ENCODE measurements at regions not wholly inside any gene's neighbourhood (a gene's known extent, or its start where the extent isn't known, plus 50 kb on each side); places are given as distances from the start of the nearest gene placed in this dataset.

DNA sequence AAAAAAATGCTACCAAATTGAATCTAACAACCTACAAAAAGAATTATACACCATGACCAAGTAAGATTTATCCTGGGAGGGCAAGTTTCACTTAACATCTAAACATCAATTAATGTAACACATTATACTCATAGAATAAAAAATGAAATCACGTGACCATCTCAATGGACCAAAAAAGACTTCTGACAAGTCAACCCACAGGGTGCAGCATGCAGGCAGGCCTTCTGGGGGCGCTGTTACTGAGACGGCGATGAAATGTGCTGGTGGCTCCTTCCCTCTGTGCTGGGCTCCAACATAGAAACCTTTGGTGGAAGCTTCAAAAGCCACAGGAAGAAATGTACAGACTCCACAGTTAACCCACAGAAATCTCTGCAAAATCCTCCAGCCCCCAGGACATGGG is 103.1 kb downstream of the INHBA start:
- DNase-seq (ENCODE audit: low spot score), result no peak
- TF ChIP-seq, protein P1, sequence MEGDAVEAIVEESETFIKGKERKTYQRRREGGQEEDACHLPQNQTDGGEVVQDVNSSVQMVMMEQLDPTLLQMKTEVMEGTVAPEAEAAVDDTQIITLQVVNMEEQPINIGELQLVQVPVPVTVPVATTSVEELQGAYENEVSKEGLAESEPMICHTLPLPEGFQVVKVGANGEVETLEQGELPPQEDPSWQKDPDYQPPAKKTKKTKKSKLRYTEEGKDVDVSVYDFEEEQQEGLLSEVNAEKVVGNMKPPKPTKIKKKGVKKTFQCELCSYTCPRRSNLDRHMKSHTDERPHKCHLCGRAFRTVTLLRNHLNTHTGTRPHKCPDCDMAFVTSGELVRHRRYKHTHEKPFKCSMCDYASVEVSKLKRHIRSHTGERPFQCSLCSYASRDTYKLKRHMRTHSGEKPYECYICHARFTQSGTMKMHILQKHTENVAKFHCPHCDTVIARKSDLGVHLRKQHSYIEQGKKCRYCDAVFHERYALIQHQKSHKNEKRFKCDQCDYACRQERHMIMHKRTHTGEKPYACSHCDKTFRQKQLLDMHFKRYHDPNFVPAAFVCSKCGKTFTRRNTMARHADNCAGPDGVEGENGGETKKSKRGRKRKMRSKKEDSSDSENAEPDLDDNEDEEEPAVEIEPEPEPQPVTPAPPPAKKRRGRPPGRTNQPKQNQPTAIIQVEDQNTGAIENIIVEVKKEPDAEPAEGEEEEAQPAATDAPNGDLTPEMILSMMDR (IDR thresholded peaks at IDR 0.05; ENCODE audit: extremely low read depth, insufficient read depth, missing control alignments), result peak; percentile 14
- in situ Hi-C loops (cut with MboI; ENCODE audit: low pct_unique_long_range_greater_than_20kb, low sequenced_read_pairs, unreplicated experiment), result no loop called here

DNA sequence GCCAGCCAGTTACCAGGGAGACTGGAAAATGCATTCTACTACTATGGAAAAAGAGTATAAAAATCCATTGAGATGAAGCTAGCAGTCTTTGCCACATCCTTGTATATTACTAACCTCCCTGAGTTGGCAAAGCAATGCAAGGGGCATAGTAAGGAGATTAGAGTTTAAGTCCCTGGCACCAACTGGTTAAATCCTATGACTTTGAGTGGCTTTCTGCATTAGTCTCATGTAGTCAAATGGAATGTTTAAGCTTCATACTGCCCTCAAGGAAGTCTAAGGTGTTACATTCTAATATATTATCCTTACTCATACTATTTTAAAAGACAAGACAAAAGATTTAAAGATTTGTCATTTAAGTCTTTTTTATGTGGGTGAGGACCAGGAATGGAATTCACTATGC is 110.1 kb downstream of the INHBA start:
- TF ChIP-seq, protein P1 (IDR thresholded peaks at IDR 0.05; ENCODE audit: extremely low read depth, insufficient read depth, missing control alignments), result no peak
- DNase-seq (ENCODE audit: low spot score), result no peak
- in situ Hi-C loops (cut with MboI; ENCODE audit: low pct_unique_long_range_greater_than_20kb, low sequenced_read_pairs, unreplicated experiment), result no loop called here

DNA sequence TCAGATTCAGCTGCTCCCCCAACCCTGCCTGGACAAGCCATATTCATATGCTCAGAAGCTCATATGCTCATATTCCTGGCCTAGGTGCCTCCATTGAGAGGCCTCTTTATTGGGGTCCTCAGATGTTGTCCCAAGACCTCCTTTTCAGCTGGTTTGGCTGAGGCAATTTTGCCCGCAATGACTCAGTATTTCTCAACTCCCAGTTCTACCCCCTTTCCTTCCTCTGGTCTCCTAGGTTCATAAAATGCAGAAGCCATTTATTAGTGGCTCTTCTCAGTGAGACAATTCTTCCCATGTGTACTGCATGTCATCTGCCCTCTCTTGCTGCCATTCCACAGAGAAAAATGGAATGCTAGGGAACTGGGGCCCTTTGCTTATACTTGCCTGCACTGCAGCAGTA is 110.7 kb downstream of the INHBA start:
- in situ Hi-C loops (cut with MboI; ENCODE audit: low pct_unique_long_range_greater_than_20kb, low sequenced_read_pairs, unreplicated experiment), result no loop called here
- TF ChIP-seq, protein P1 (IDR thresholded peaks at IDR 0.05; ENCODE audit: extremely low read depth, insufficient read depth, missing control alignments), result no peak
- no peak for DNase-seq (ENCODE audit: low spot score)

DNA sequence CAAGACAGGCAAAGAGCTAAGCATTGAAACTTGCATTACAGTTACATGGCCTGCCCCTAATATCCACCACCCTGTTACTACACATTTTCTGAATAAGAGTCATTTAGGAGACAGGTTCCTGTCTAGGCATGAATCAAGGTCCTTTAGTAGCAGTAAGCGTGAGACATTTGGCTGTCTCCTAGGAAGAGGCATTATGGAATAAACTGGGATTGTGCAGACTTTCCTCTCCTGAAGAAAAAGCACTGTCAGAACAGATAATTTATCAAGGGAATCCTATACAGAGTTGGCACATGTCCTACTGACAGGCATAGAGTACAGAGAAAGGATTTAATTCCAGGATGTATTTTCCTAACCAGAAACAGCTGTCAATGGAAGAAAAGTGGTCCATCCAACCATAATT is 111.9 kb downstream of the INHBA start:
- TF ChIP-seq, protein P1 (IDR thresholded peaks at IDR 0.05; ENCODE audit: extremely low read depth, insufficient read depth, missing control alignments), result no peak
- DNase-seq (ENCODE audit: low spot score), result no peak
- in situ Hi-C loops (cut with MboI; ENCODE audit: low pct_unique_long_range_greater_than_20kb, low sequenced_read_pairs, unreplicated experiment), result no loop called here

DNA sequence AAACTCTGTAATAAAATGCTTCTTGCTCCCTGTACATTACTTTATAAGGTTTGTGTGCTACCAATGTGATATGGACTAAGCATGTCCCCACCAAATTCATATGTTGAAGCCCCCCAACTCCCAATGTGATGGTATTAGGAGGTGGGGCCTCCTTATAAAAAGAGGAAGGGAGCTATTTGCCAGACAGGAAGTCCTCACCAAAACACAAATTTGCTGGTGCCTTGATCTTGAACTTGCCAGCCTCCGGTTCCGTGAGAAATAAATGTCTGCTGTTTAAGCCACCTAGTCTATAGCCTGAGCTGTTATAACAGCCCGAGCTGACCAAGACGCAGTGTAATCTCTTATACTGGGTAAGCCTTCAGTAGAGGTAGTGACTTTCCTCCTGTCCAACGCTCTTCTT is 114.5 kb downstream of the INHBA start:
- in situ Hi-C loops (cut with MboI; ENCODE audit: low pct_unique_long_range_greater_than_20kb, low sequenced_read_pairs, unreplicated experiment), result no loop called here
- no peak for DNase-seq (ENCODE audit: low spot score)
- TF ChIP-seq, protein P1 (IDR thresholded peaks at IDR 0.05; ENCODE audit: extremely low read depth, insufficient read depth, missing control alignments), result no peak

DNA sequence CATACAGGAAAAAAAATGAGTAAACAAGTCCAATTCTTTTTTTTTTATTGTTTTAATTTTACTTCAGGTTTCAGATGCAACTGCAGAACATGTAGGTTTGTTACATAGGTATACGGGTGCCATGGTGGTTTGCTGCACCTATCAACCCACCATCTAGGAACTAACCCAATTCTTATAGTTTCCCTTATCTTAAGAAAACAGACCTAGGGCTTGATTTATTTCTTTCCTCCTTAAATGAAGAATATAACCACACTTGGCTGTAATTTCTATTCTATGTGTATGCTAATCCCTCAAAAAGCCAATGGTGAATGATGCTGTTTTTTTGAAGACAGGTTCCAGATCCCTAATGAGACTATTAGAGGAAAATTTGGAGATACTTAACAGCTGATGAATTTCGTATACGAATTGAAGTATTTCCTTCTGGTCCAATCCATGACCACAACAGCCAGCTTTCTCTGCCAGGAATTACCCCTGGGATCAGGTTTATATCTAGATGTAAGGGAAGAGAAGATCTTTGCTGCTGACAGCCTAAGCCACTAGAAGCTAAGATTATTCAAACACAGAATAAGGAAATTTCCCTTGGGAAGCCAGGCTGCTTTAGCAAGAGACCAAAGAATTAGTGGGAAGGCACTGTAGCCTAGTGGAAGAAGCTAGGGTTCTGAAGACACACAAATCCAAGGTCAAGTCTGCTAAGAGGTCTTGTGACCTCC is 115.8 kb downstream of the INHBA start:
- TF ChIP-seq, protein P1 (IDR thresholded peaks at IDR 0.05; ENCODE audit: extremely low read depth, insufficient read depth, missing control alignments), result no peak
- DNase-seq (ENCODE audit: low spot score), result no peak
- in situ Hi-C loops (cut with MboI; ENCODE audit: low pct_unique_long_range_greater_than_20kb, low sequenced_read_pairs, unreplicated experiment), result no loop called here
